Uterus (tissue), 2 donors: ENCODE measurements at regions not wholly inside any gene's neighbourhood (a gene's known extent, or its start where the extent isn't known, plus 50 kb on each side); places are given as distances from the start of the nearest gene placed in this dataset.

Experiments used
- POLR2A ChIP-seq, 2 donors: fragments of 450-650 bp; IDR thresholded peaks; one replicate each; pipeline ENCODE4 v1.6.1; 2016; ENCODE audit warnings: antibody characterized with exemption in 2 of 2, mild to moderate bottlenecking in 1 of 2, moderate library complexity in 1 of 2
- TF ChIP-seq, protein P1 (sequence below), 4 experiments: fragments of 200-600 bp in 2 of 4; fragments of 450-650 bp in 2 of 4; sonication (generic) in 2 of 4; IDR thresholded peaks; one replicate each; pipeline ENCODE4 v1.5.1; 2016 to 2019; ENCODE audit warnings: antibody characterized with exemption in 4 of 4, mild to moderate bottlenecking in 2 of 4, moderate library complexity in 1 of 4

DNA sequence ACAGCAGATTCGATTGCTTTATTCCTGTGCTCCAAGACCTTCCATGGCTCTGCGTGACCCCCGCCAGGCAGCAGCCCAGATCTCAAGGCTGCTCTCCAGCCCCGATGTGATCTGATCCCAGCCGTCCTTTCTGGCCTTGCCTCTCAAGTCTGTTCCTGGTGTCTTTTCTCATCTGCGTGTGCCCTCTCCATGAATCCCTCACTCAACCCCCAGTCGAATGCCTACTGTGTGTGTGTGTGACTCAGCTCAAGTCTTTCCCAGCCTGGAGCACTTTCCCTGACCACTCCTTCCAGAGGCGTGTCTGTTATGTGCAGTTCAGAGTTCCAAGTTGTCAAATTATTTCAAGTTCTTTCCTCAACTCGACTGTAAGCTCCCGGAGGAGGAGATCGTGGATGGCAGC, 64.0 kb downstream of the MRM1 start:
- TF ChIP-seq, protein P1, sequence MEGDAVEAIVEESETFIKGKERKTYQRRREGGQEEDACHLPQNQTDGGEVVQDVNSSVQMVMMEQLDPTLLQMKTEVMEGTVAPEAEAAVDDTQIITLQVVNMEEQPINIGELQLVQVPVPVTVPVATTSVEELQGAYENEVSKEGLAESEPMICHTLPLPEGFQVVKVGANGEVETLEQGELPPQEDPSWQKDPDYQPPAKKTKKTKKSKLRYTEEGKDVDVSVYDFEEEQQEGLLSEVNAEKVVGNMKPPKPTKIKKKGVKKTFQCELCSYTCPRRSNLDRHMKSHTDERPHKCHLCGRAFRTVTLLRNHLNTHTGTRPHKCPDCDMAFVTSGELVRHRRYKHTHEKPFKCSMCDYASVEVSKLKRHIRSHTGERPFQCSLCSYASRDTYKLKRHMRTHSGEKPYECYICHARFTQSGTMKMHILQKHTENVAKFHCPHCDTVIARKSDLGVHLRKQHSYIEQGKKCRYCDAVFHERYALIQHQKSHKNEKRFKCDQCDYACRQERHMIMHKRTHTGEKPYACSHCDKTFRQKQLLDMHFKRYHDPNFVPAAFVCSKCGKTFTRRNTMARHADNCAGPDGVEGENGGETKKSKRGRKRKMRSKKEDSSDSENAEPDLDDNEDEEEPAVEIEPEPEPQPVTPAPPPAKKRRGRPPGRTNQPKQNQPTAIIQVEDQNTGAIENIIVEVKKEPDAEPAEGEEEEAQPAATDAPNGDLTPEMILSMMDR (IDR thresholded peaks at IDR 0.05): no peak
- no peak for TF ChIP-seq POLR2A (IDR thresholded peaks at IDR 0.05)
